GM19035 (cell line): ENCODE measurements at regions not wholly inside any gene's neighbourhood (a gene's known extent, or its start where the extent isn't known, plus 50 kb on each side); places are given as distances from the start of the nearest gene placed in this dataset.
"Not testable (repeated sequence)": the region's sequence is repeated elsewhere in the genome, so short reads cannot be mapped to it uniquely, and the experiment has no call there.

ENCODE experiments used
- ATAC-seq: cut with Tn5 transposase; IDR thresholded peaks from one replicate; pipeline ENCODE4 v1.9.1; 2021; ENCODE audit not compliant: unreplicated experiment

GRCh38 chr11:25159341-25159740 is 662.5 kb downstream of the LUZP2 start:
- no peak for ATAC-seq

- ATAC-seq, result no peak
Measured at GRCh38 chr11:25163421-25163820, 666.6 kb downstream of the LUZP2 start.

- no peak for ATAC-seq
Measured at GRCh38 chr11:25180187-25180586, 683.3 kb downstream of the LUZP2 start.

GRCh38 chr11:25183411-25183810 is 686.6 kb downstream of the LUZP2 start:
- no peak for ATAC-seq

- ATAC-seq, result no peak
Measured at GRCh38 chr11:25197515-25197914, 700.7 kb downstream of the LUZP2 start.

GRCh38 chr11:25198704-25199103 is 701.9 kb downstream of the LUZP2 start:
- no peak for ATAC-seq

- ATAC-seq, result no peak
Measured at GRCh38 chr11:25200925-25201324, 704.1 kb downstream of the LUZP2 start.

- ATAC-seq, result no peak
Measured at GRCh38 chr11:25206762-25207161, 709.9 kb downstream of the LUZP2 start.

- ATAC-seq, result no peak
Measured at GRCh38 chr11:25211635-25212254, 714.9 kb downstream of the LUZP2 start.

- ATAC-seq, result no peak
Measured at GRCh38 chr11:25214535-25215176, 717.8 kb downstream of the LUZP2 start.

GRCh38 chr11:25218036-25218435 is 721.2 kb downstream of the LUZP2 start:
- no peak for ATAC-seq

GRCh38 chr11:25225078-25225477 is 728.2 kb downstream of the LUZP2 start:
- ATAC-seq, result no peak

- no peak for ATAC-seq
Measured at GRCh38 chr11:25242928-25243327, 746.1 kb downstream of the LUZP2 start.

- ATAC-seq, result no peak
Measured at GRCh38 chr11:25244126-25244525, 747.3 kb downstream of the LUZP2 start.

GRCh38 chr11:25247336-25247735 is 750.5 kb downstream of the LUZP2 start:
- ATAC-seq, result no peak

- no peak for ATAC-seq
Measured at GRCh38 chr11:25252854-25253253, 756.0 kb downstream of the LUZP2 start.

GRCh38 chr11:25263861-25264260 is 767.0 kb downstream of the LUZP2 start:
- ATAC-seq, result not testable (repeated sequence)

- no peak for ATAC-seq
Measured at GRCh38 chr11:25271301-25271700, 774.4 kb downstream of the LUZP2 start.

- ATAC-seq, result no peak
Measured at GRCh38 chr11:25272214-25272613, 775.4 kb downstream of the LUZP2 start.

GRCh38 chr11:25280821-25281220 is 784.0 kb downstream of the LUZP2 start:
- not testable (repeated sequence) for ATAC-seq

GRCh38 chr11:25293166-25293565 is 796.3 kb downstream of the LUZP2 start:
- ATAC-seq, result no peak

- ATAC-seq, result no peak
Measured at GRCh38 chr11:25298450-25298849, 801.6 kb downstream of the LUZP2 start.

GRCh38 chr11:25309818-25310217 is 813.0 kb downstream of the LUZP2 start:
- ATAC-seq, result no peak
